ENCODE measurements at regions not wholly inside any gene's neighbourhood (a gene's known extent, or its start where the extent isn't known, plus 50 kb on each side); places are given as distances from the start of the nearest gene placed in this dataset.

DNA sequence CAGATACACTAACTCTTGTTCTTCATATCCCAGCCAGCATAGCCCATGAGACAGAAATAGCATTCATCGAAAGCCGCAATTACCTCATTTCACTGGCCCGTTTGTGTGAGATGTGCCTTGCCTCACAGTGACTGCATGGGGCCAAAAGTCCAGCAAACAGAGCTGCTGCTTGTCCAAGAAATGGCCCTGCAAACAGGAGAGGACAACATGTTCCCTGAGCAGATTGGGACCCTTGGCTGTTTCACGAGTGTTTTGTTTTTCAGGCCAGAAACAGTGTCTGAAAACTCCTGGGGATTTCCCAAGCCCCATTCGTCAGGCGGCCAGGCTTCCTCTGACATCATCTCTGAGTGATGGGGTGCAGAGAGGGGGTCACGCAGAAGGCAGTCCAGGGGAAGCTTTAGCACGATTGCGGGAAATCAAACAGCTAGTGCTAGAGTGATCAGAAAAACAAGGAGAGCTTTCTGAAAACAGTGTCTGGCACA is 503.6 kb upstream of the PAPPA start:
- Histone ChIP-seq H3K79me2 (ENCODE audit: control insufficient read depth, insufficient read depth, low read length) (no peaks in the 10 kb centered on the region), H4K20me1 (ENCODE audit: control insufficient read depth, extremely low read depth, insufficient read depth, low read length) (no peaks in the 10 kb centered on the region), H3K4me1 (ENCODE audit: control insufficient read depth, extremely low read depth, insufficient read depth, low read length) (peaks cover 12% of the 10 kb centered on the region), H3K27me3 (ENCODE audit: control insufficient read depth, extremely low read depth, insufficient read depth, low read length) (no peaks in the 10 kb centered on the region), H3K4me2 (ENCODE audit: control insufficient read depth, extremely low read depth, insufficient read depth, low read depth, low read length) (no peak overlapping the region), H3K27ac (ENCODE audit: control insufficient read depth, insufficient read depth, low read length) (peak overlapping the region; percentile 25), H3K4me3 (ENCODE audit: control insufficient read depth in 2 of 3, extremely low read depth in 1 of 3, insufficient read depth in 2 of 3, low read depth in 1 of 3, low read length in 3 of 3) (no peak overlapping the region), H3K36me3 (ENCODE audit: control insufficient read depth in 2 of 2, extremely low read depth in 1 of 2, insufficient read depth in 2 of 2, low read length in 2 of 2) (no peaks in the 10 kb centered on the region), H3K9me1 (ENCODE audit: control insufficient read depth, extremely low read depth, insufficient read depth, low read length) (no peaks in the 10 kb centered on the region), H3K9ac (ENCODE audit: control insufficient read depth, extremely low read depth, insufficient read depth, low read length) (no peak overlapping the region), H2AFZ (ENCODE audit: control insufficient read depth, low read length) (peak overlapping the region; percentile 62), H3K9me3 (ENCODE audit: control insufficient read depth, low read depth, low read length) (no peaks in the 10 kb centered on the region)
- FAIRE-seq (no peak), DNase-seq (ENCODE audit: low read depth, low spot score) (no peak)
- no peak for TF ChIP-seq EZH2 (IDR thresholded peaks at IDR 0.05; ENCODE audit: low read length)
- TF ChIP-seq, protein P1, sequence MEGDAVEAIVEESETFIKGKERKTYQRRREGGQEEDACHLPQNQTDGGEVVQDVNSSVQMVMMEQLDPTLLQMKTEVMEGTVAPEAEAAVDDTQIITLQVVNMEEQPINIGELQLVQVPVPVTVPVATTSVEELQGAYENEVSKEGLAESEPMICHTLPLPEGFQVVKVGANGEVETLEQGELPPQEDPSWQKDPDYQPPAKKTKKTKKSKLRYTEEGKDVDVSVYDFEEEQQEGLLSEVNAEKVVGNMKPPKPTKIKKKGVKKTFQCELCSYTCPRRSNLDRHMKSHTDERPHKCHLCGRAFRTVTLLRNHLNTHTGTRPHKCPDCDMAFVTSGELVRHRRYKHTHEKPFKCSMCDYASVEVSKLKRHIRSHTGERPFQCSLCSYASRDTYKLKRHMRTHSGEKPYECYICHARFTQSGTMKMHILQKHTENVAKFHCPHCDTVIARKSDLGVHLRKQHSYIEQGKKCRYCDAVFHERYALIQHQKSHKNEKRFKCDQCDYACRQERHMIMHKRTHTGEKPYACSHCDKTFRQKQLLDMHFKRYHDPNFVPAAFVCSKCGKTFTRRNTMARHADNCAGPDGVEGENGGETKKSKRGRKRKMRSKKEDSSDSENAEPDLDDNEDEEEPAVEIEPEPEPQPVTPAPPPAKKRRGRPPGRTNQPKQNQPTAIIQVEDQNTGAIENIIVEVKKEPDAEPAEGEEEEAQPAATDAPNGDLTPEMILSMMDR (optimal IDR thresholded peaks at IDR 0.05 in 1 of 3, IDR thresholded peaks at IDR 0.05 in 1 of 3, conservative IDR thresholded peaks at IDR 0.05 in 1 of 3; ENCODE audit: extremely low read depth in 1 of 3, insufficient read depth in 2 of 3, low read length in 3 of 3): no peak
- dilution Hi-C loops (cut with MboI; ENCODE audit: extremely low pct_ligation_motif_present, low sequenced_read_pairs): no loop called here

DNA sequence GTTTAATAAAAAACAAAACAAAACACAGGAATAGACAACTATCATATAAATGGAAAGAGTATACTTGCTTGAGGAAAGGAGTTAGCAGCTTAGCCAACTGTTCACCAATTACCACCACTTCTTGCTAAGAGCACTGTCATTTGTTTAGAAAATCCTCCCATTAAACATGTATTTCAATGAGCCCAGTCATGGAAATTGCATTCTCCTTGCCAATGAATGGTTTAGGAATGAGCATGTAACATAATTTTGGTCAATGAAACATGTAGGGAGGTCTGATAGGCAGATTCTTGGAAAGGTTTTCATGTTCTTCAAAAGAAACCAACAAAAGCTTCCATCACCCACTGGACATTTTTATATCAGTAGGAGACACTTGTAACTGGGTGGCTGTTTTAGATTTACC is 502.8 kb upstream of the PAPPA start:
- no peak overlapping the region for H3K9ac ChIP-seq (ENCODE audit: control insufficient read depth, extremely low read depth, insufficient read depth, low read length)
- H4K20me1 ChIP-seq (ENCODE audit: control insufficient read depth, extremely low read depth, insufficient read depth, low read length): no peaks in the 10 kb centered on the region
- H2AFZ ChIP-seq (ENCODE audit: control insufficient read depth, low read length): peak overlapping the region; percentile 28
- H3K79me2 ChIP-seq (ENCODE audit: control insufficient read depth, insufficient read depth, low read length): no peaks in the 10 kb centered on the region
- no peak for TF ChIP-seq EZH2 (IDR thresholded peaks at IDR 0.05; ENCODE audit: low read length)
- TF ChIP-seq, protein P1 (optimal IDR thresholded peaks at IDR 0.05 in 1 of 3, IDR thresholded peaks at IDR 0.05 in 1 of 3, conservative IDR thresholded peaks at IDR 0.05 in 1 of 3; ENCODE audit: extremely low read depth in 1 of 3, insufficient read depth in 2 of 3, low read length in 3 of 3): no peak
- no peak overlapping the region for H3K27ac ChIP-seq (ENCODE audit: control insufficient read depth, insufficient read depth, low read length)
- H3K4me3 ChIP-seq (ENCODE audit: control insufficient read depth in 2 of 3, extremely low read depth in 1 of 3, insufficient read depth in 2 of 3, low read depth in 1 of 3, low read length in 3 of 3): no peak overlapping the region
- FAIRE-seq (peak; percentile 34), DNase-seq (ENCODE audit: low read depth, low spot score) (no peak)
- no peaks in the 10 kb centered on the region for H3K27me3 ChIP-seq (ENCODE audit: control insufficient read depth, extremely low read depth, insufficient read depth, low read length)
- H3K4me1 ChIP-seq (ENCODE audit: control insufficient read depth, extremely low read depth, insufficient read depth, low read length): peaks cover 12% of the 10 kb centered on the region
- no peaks in the 10 kb centered on the region for H3K9me3 ChIP-seq (ENCODE audit: control insufficient read depth, low read depth, low read length)
- H3K36me3 ChIP-seq (ENCODE audit: control insufficient read depth in 2 of 2, extremely low read depth in 1 of 2, insufficient read depth in 2 of 2, low read length in 2 of 2): no peaks in the 10 kb centered on the region
- H3K4me2 ChIP-seq (ENCODE audit: control insufficient read depth, extremely low read depth, insufficient read depth, low read depth, low read length): no peak overlapping the region
- dilution Hi-C loops (cut with MboI; ENCODE audit: extremely low pct_ligation_motif_present, low sequenced_read_pairs): no loop called here
- no peaks in the 10 kb centered on the region for H3K9me1 ChIP-seq (ENCODE audit: control insufficient read depth, extremely low read depth, insufficient read depth, low read length)
